HG03460 (cell line): ENCODE measurements at regions not wholly inside any gene's neighbourhood (a gene's known extent, or its start where the extent isn't known, plus 50 kb on each side); places are given as distances from the start of the nearest gene placed in this dataset.

Source experiments
- ATAC-seq: cut with Tn5 transposase; IDR thresholded peaks from one replicate; pipeline ENCODE4 v1.9.1; 2021; ENCODE audit not compliant: unreplicated experiment

GRCh38 chr5:3883040-3883439, 287.4 kb downstream of the IRX1 start:
- no peak for ATAC-seq

GRCh38 chr5:3886524-3887451, 291.2 kb downstream of the IRX1 start:
- ATAC-seq, result no peak

GRCh38 chr5:3888310-3888709, 292.7 kb downstream of the IRX1 start:
- ATAC-seq, result no peak

GRCh38 chr5:3889412-3890142, 293.9 kb downstream of the IRX1 start:
- no peak for ATAC-seq

GRCh38 chr5:3891113-3891512, 295.5 kb downstream of the IRX1 start:
- no peak for ATAC-seq

- no peak for ATAC-seq
Measured at GRCh38 chr5:3893527-3893926, 297.9 kb downstream of the IRX1 start.

GRCh38 chr5:3893975-3894374, 298.3 kb downstream of the IRX1 start:
- no peak for ATAC-seq

- ATAC-seq, result no peak
Measured at GRCh38 chr5:3896098-3896497, 300.5 kb downstream of the IRX1 start.

GRCh38 chr5:3899093-3899492, 303.5 kb downstream of the IRX1 start:
- no peak for ATAC-seq

GRCh38 chr5:3904584-3904983, 309.0 kb downstream of the IRX1 start:
- no peak for ATAC-seq

- no peak for ATAC-seq
Measured at GRCh38 chr5:3905031-3905430, 309.4 kb downstream of the IRX1 start.

GRCh38 chr5:3905521-3905920, 309.9 kb downstream of the IRX1 start:
- no peak for ATAC-seq

GRCh38 chr5:3911111-3911510, 315.5 kb downstream of the IRX1 start:
- no peak for ATAC-seq

GRCh38 chr5:3911773-3912172, 316.1 kb downstream of the IRX1 start:
- ATAC-seq, result no peak

- ATAC-seq, result no peak
Measured at GRCh38 chr5:3912790-3913189, 317.2 kb downstream of the IRX1 start.

GRCh38 chr5:3913279-3913678, 317.6 kb downstream of the IRX1 start:
- no peak for ATAC-seq

GRCh38 chr5:3925022-3925421, 329.4 kb downstream of the IRX1 start:
- ATAC-seq, result no peak

GRCh38 chr5:3925935-3926334, 330.3 kb downstream of the IRX1 start:
- ATAC-seq, result no peak

- no peak for ATAC-seq
Measured at GRCh38 chr5:3929799-3930198, 334.2 kb downstream of the IRX1 start.

GRCh38 chr5:3931976-3932375, 336.3 kb downstream of the IRX1 start:
- no peak for ATAC-seq

- ATAC-seq, result no peak
Measured at GRCh38 chr5:3933536-3933935, 337.9 kb downstream of the IRX1 start.

- no peak for ATAC-seq
Measured at GRCh38 chr5:3933966-3934365, 338.3 kb downstream of the IRX1 start.
